Mesodermal cell (in vitro differentiated cells): ENCODE measurements at regions not wholly inside any gene's neighbourhood (a gene's known extent, or its start where the extent isn't known, plus 50 kb on each side); places are given as distances from the start of the nearest gene placed in this dataset.

ENCODE experiments used
- H3K27ac ChIP-seq: 2 replicates; pipeline ENCODE4 v1.7.0; 2013; ENCODE audit warnings: mild to moderate bottlenecking, low read depth, low read length, moderate library complexity; ENCODE audit not compliant: severe bottlenecking
- H3K36me3 ChIP-seq: 2 replicates; pipeline ENCODE4 v1.7.1; 2013; ENCODE audit warnings: mild to moderate bottlenecking, low read length, moderate library complexity; ENCODE audit not compliant: control insufficient read depth, insufficient read depth
- H3K4me1 ChIP-seq: one replicate; pipeline ENCODE4 v1.7.1; 2013; ENCODE audit warnings: mild to moderate bottlenecking, low read length; ENCODE audit not compliant: insufficient read depth, control insufficient read depth, poor library complexity, severe bottlenecking
- H3K4me3 ChIP-seq: 2 replicates; pipeline ENCODE4 v1.7.0; 2013; ENCODE audit warnings: low read length, control low read depth, mild to moderate bottlenecking; ENCODE audit not compliant: insufficient read depth, poor library complexity, severe bottlenecking; ENCODE audit errors: extremely low read depth
- H3K9me3 ChIP-seq: 2 replicates; pipeline ENCODE4 v1.7.1; 2013; ENCODE audit warnings: mild to moderate bottlenecking, low read length, moderate library complexity; ENCODE audit not compliant: control insufficient read depth
- WGBS, 2 experiments: methylation state at CpG; one replicate each; pipeline ENCODE4 v1.1.5; 2013; ENCODE audit warnings: missing lambda C conversion rate in 2 of 2; ENCODE audit not compliant: insufficient coverage in 2 of 2; 5-methylcytosine and 5-hydroxymethylcytosine counted together

GRCh38 chr2:226116346-226116745 is 683.3 kb downstream of the IRS1 start:
- no CpG with 5 or more reads among the region's 3 CpGs for WGBS, 2 experiments
- peaks cover 31% of the 10 kb centered on the region for H3K4me1 ChIP-seq
- no peak overlapping the region for H3K27ac ChIP-seq

GRCh38 chr2:226115832-226116200 is 683.8 kb downstream of the IRS1 start:
- 88% methylated on average over 1 of the region's 1 CpG; no CpG with 5 or more reads in 1 of the 2 experiments for WGBS, 2 experiments

More at GRCh38 chr2:226116346-226116745, 683.3 kb downstream of the IRS1 start:
- Histone ChIP-seq H3K9me3 (no peaks in the 10 kb centered on the region), H3K4me3 (no peak overlapping the region), H3K36me3 (no peaks in the 10 kb centered on the region)

GRCh38 chr2:226115102-226115831 is 684.4 kb downstream of the IRS1 start:
- Histone ChIP-seq H3K36me3 (no peaks in the 10 kb centered on the region), H3K4me3 (no peak overlapping the region), H3K9me3 (no peaks in the 10 kb centered on the region), H3K27ac (peak overlapping the region; percentile 80), H3K4me1 (peaks cover 31% of the 10 kb centered on the region)
- no CpG with 5 or more reads among the region's 3 CpGs for WGBS, 2 experiments

More at GRCh38 chr2:226115832-226116200, 683.8 kb downstream of the IRS1 start:
- Histone ChIP-seq H3K36me3 (no peaks in the 10 kb centered on the region), H3K4me1 (peaks cover 31% of the 10 kb centered on the region), H3K9me3 (no peaks in the 10 kb centered on the region), H3K4me3 (no peak overlapping the region), H3K27ac (peak overlapping the region; percentile 80)

GRCh38 chr2:226114436-226114835 is 685.2 kb downstream of the IRS1 start:
- H3K27ac ChIP-seq = no peak overlapping the region
- peaks cover 31% of the 10 kb centered on the region for H3K4me1 ChIP-seq
- H3K9me3 ChIP-seq = no peaks in the 10 kb centered on the region
- H3K36me3 ChIP-seq = no peaks in the 10 kb centered on the region
- no peak overlapping the region for H3K4me3 ChIP-seq
- 88 to 92% methylated on average over 5 of the region's 5 CpGs for WGBS, 2 experiments

GRCh38 chr2:226098861-226099745 is 699.6 kb downstream of the NYAP2 start:
- H3K27ac ChIP-seq = no peak overlapping the region
- H3K4me1 ChIP-seq = no peaks in the 10 kb centered on the region
- 71 to 92% methylated on average over 1 of the region's 1 CpG for WGBS, 2 experiments
- H3K4me3 ChIP-seq = no peak overlapping the region
- H3K9me3 ChIP-seq = no peaks in the 10 kb centered on the region
- H3K36me3 ChIP-seq = no peaks in the 10 kb centered on the region

- Histone ChIP-seq H3K4me1 (no peaks in the 10 kb centered on the region), H3K9me3 (no peaks in the 10 kb centered on the region), H3K4me3 (no peak overlapping the region), H3K36me3 (no peaks in the 10 kb centered on the region), H3K27ac (no peak overlapping the region)
- 88 to 100% methylated on average over 1 of the region's 1 CpG for WGBS, 2 experiments
Observed at GRCh38 chr2:226095058-226095457, 695.5 kb downstream of the NYAP2 start.

GRCh38 chr2:226093364-226093763 is 693.9 kb downstream of the NYAP2 start:
- WGBS, 2 experiments = 72 to 100% methylated on average over 1 to 2 of the region's 2 CpGs
- no peak overlapping the region for H3K4me3 ChIP-seq
- no peak overlapping the region for H3K27ac ChIP-seq
- no peaks in the 10 kb centered on the region for H3K36me3 ChIP-seq
- H3K4me1 ChIP-seq = no peaks in the 10 kb centered on the region
- no peaks in the 10 kb centered on the region for H3K9me3 ChIP-seq

- Histone ChIP-seq H3K4me3 (no peak overlapping the region), H3K36me3 (no peaks in the 10 kb centered on the region), H3K4me1 (no peaks in the 10 kb centered on the region), H3K9me3 (peaks cover 18% of the 10 kb centered on the region), H3K27ac (no peak overlapping the region)
- 93 to 100% methylated on average over 1 to 3 of the region's 3 CpGs for WGBS, 2 experiments
Observed at GRCh38 chr2:226088366-226088674, 688.8 kb downstream of the NYAP2 start.

GRCh38 chr2:226087505-226088365 is 688.2 kb downstream of the NYAP2 start:
- Histone ChIP-seq H3K4me1 (no peaks in the 10 kb centered on the region), H3K9me3 (peaks cover 18% of the 10 kb centered on the region), H3K27ac (no peak overlapping the region), H3K36me3 (no peaks in the 10 kb centered on the region), H3K4me3 (no peak overlapping the region)
- 93% methylated on average over 5 of the region's 5 CpGs for WGBS, 2 experiments

GRCh38 chr2:226087051-226087450 is 687.5 kb downstream of the NYAP2 start:
- H3K4me1 ChIP-seq = no peaks in the 10 kb centered on the region
- H3K27ac ChIP-seq = no peak overlapping the region
- H3K36me3 ChIP-seq = no peaks in the 10 kb centered on the region
- no peak overlapping the region for H3K4me3 ChIP-seq
- H3K9me3 ChIP-seq = peaks cover 18% of the 10 kb centered on the region
- 93 to 97% methylated on average over 3 of the region's 3 CpGs for WGBS, 2 experiments
